Colonic mucosa (tissue), 4 donors: ENCODE measurements at regions not wholly inside any gene's neighbourhood (a gene's known extent, or its start where the extent isn't known, plus 50 kb on each side); places are given as distances from the start of the nearest gene placed in this dataset.

Experiments
- DNase-seq: peaks from one replicate; pipeline ENCODE4 v3.0.0-alpha.2; 2020
- H3K27ac ChIP-seq: fragments of 200-600 bp; one replicate; pipeline ENCODE4 v1.8.0; 2021
- H3K27me3 ChIP-seq: fragments of 200-600 bp; one replicate; pipeline ENCODE4 v1.8.0; 2021
- H3K36me3 ChIP-seq: fragments of 200-600 bp; one replicate; pipeline ENCODE4 v1.8.0; 2021
- H3K4me1 ChIP-seq: fragments of 200-600 bp; one replicate; pipeline ENCODE4 v1.8.0; 2021; ENCODE audit warnings: mild to moderate bottlenecking
- H3K4me3 ChIP-seq: fragments of 200-600 bp; one replicate; pipeline ENCODE4 v1.8.0; 2021
- H3K9ac ChIP-seq, 2 donors: one replicate each; pipeline ENCODE4 v1.7.0; 2013; ENCODE audit warnings: control low read depth in 2 of 2, low read depth in 2 of 2, low read length in 2 of 2
- H3K9me3 ChIP-seq: fragments of 200-600 bp; one replicate; pipeline ENCODE4 v1.8.0; 2021
- intact Hi-C: fragments of 100-400 bp; cut with DNase I; formaldehyde crosslinking; loops from one replicate; pipeline ENCODE4 v1.14.1; 2022
- TF ChIP-seq, protein P1 (sequence below): fragments of 200-600 bp; IDR thresholded peaks from one replicate; pipeline ENCODE4 v1.8.0; 2022; ENCODE audit warnings: antibody characterized with exemption, mild to moderate bottlenecking
- donor health status: healthy.
- donor health status: DM: no; HTN: no; CAD: no.
- donor health status: DM: no; HTN: no; CAD: no.

DNA sequence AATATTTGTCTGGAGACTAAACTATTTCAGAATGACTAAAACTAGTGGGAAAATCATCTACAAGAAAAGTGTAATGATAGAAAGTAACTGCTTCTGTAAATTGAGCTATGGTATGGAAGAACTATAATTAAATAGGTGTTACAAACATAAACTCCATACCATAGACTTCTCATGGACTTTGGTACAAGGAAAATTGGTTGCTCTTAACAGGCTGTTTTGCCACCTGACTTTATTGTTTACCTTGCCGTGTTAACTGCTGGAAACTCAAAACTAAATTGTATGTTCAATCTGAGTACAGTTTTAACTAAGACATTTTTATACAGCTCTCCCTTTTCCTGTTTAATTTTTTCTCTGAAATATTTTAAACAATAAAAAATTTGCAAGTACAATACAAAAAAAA lies 261.8 kb upstream of the POU3F2 start:
- peak; percentile 24 for DNase-seq
- TF ChIP-seq, protein P1, sequence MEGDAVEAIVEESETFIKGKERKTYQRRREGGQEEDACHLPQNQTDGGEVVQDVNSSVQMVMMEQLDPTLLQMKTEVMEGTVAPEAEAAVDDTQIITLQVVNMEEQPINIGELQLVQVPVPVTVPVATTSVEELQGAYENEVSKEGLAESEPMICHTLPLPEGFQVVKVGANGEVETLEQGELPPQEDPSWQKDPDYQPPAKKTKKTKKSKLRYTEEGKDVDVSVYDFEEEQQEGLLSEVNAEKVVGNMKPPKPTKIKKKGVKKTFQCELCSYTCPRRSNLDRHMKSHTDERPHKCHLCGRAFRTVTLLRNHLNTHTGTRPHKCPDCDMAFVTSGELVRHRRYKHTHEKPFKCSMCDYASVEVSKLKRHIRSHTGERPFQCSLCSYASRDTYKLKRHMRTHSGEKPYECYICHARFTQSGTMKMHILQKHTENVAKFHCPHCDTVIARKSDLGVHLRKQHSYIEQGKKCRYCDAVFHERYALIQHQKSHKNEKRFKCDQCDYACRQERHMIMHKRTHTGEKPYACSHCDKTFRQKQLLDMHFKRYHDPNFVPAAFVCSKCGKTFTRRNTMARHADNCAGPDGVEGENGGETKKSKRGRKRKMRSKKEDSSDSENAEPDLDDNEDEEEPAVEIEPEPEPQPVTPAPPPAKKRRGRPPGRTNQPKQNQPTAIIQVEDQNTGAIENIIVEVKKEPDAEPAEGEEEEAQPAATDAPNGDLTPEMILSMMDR: no peak
- no peaks in the 10 kb centered on the region for H3K9me3 ChIP-seq
- H3K4me3 ChIP-seq: no peak overlapping the region
- H3K27me3 ChIP-seq: no peaks in the 10 kb centered on the region
- H3K4me1 ChIP-seq: no peaks in the 10 kb centered on the region
- intact Hi-C loops: no loop called here
- no peaks in the 10 kb centered on the region for H3K36me3 ChIP-seq
- H3K27ac ChIP-seq: no peak overlapping the region
- no peak overlapping the region for H3K9ac ChIP-seq

DNA sequence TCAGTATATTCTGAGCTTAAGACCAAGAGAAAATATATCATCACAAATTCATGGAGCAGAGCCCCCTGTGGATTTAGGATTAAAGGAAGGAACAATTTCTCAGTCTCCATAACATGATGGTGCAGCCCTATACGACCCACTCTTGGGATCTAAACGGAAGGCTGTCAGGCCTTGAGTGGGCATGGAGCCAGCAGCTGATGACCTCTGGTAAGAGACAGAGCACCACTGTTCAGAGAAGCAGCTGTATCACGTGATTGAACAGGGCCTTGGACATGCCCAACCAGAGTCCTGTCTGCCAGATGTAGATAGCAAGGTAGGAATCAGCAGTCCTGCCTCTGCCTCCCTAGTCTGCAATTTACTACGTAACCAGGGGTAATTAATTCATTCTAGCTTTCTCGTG lies 259.4 kb upstream of the POU3F2 start:
- no peak overlapping the region for H3K4me3 ChIP-seq
- DNase-seq: peak; percentile 52
- no peaks in the 10 kb centered on the region for H3K4me1 ChIP-seq
- H3K27ac ChIP-seq: peak overlapping the region; percentile 21
- no peaks in the 10 kb centered on the region for H3K27me3 ChIP-seq
- intact Hi-C loops: no loop called here
- H3K9ac ChIP-seq: no peak overlapping the region
- no peaks in the 10 kb centered on the region for H3K9me3 ChIP-seq
- H3K36me3 ChIP-seq: no peaks in the 10 kb centered on the region
- TF ChIP-seq, protein P1: no peak

DNA sequence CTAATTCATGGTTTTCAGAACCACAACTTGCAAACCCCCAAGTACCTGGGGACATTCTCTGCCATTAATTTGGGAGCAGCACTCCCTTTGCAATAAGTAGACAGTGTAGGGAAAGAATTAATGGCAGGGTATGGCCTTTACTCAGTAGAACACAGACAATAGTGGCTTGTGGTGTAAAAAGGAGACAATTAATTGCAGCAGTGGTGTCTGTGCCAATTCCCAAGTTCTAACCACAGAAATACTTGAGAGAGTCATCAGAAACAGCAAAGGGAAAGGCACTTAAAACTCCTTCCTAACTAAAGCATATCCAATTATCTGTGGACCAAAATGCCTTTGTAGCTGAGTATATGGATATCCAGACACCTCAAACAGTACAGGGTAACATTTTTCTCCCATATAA lies 257.6 kb upstream of the POU3F2 start:
- Histone ChIP-seq H3K9ac (no peak overlapping the region), H3K4me1 (no peaks in the 10 kb centered on the region), H3K27ac (no peak overlapping the region), H3K9me3 (no peaks in the 10 kb centered on the region), H3K27me3 (no peaks in the 10 kb centered on the region), H3K36me3 (no peaks in the 10 kb centered on the region), H3K4me3 (no peak overlapping the region)
- intact Hi-C loops: no loop called here
- TF ChIP-seq, protein P1: no peak
- no peak for DNase-seq

DNA sequence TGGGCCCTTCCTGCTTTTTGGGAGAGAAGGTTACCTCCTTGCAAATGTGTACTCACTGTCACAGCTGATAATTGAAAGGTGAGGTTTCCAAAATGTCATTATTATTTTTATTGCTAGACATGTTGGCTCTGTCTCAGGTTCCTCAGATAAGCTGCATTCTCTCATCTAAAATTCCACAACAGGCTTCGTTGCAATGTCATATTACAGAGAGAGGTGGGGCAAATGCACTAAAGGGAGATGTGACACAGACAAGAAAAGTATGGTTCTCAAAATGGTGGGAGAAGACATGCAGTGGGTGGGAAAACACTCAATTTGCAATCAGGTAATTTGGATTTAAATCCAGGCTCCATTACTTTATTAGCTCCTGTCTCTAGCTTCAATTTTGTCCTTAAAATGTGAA lies 256.4 kb upstream of the POU3F2 start:
- Histone ChIP-seq H3K9ac (no peak overlapping the region), H3K27ac (no peak overlapping the region), H3K36me3 (no peaks in the 10 kb centered on the region), H3K4me3 (no peak overlapping the region), H3K27me3 (no peaks in the 10 kb centered on the region), H3K9me3 (no peaks in the 10 kb centered on the region), H3K4me1 (no peaks in the 10 kb centered on the region)
- no peak for DNase-seq
- TF ChIP-seq, protein P1: no peak
- intact Hi-C loops: no loop called here

DNA sequence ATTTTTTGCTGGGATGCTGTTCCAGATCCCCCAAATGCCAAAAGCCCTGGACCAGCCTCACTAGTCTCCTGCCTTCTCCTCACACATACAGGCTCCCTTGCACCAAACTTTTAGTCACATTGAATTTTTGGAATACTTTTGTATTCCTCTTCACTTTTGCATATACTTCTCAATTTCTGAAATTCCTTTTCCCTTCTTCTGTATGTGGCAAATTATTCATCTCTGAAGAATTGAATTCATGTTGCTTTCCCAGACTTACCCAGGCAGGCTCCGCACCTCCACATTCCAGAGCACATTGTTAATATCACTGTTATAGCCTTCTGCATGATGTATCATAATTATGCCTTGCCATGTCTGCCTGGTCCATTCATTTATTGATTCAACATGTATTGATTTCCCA lies 255.3 kb upstream of the POU3F2 start:
- H3K9me3 ChIP-seq: no peaks in the 10 kb centered on the region
- DNase-seq: no peak
- H3K36me3 ChIP-seq: no peaks in the 10 kb centered on the region
- TF ChIP-seq, protein P1: no peak
- intact Hi-C loops: no loop called here
- no peaks in the 10 kb centered on the region for H3K4me1 ChIP-seq
- H3K27ac ChIP-seq: no peak overlapping the region
- no peak overlapping the region for H3K9ac ChIP-seq
- no peaks in the 10 kb centered on the region for H3K27me3 ChIP-seq
- H3K4me3 ChIP-seq: no peak overlapping the region

DNA sequence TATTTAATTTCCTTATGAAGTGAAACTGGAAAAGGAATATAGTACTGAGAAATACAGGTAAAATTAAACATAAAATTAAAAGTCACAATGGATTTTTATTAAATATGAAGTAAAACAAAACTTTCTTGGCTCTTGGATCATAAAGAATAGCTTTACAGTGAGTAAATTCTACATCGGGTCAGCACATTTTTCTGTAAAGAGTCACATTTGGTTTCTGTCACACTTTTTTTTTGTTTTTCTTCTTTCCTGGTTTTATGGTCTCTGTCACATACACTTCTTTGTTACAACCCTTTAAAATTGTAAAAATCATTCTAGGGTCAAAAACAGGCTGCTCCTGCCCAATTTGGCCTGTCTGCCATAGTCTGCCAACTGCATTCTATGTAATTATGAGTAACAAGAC lies 254.4 kb upstream of the POU3F2 start:
- H3K27me3 ChIP-seq: no peaks in the 10 kb centered on the region
- intact Hi-C loops: no loop called here

More for the DNA sequence above, 254.4 kb upstream of the POU3F2 start:
- DNase-seq: no peak
- no peak overlapping the region for H3K9ac ChIP-seq
- TF ChIP-seq, protein P1: no peak
- H3K4me1 ChIP-seq: no peaks in the 10 kb centered on the region
- no peak overlapping the region for H3K27ac ChIP-seq
- no peaks in the 10 kb centered on the region for H3K9me3 ChIP-seq
- no peak overlapping the region for H3K4me3 ChIP-seq
- no peaks in the 10 kb centered on the region for H3K36me3 ChIP-seq
